Astrocyte of the spinal cord (primary cell): ENCODE measurements at regions not wholly inside any gene's neighbourhood (a gene's known extent, or its start where the extent isn't known, plus 50 kb on each side); places are given as distances from the start of the nearest gene placed in this dataset.

Experiments
- DNase-seq: peaks from one replicate; pipeline ENCODE4 v3.0.0; 2011; ENCODE audit warnings: low read depth, low spot score
- H3K4me3 ChIP-seq: 2 replicates; pipeline ENCODE4 v1.5.1; 2011; ENCODE audit warnings: low read depth, mild to moderate bottlenecking, low read length, moderate library complexity
- in situ Hi-C: cut with HindIII; loops from 2 replicates; pipeline ENCODE4 v1.10.0; 2017; ENCODE audit warnings: low sequenced_read_pairs
- TF ChIP-seq, protein P1 (sequence below): IDR thresholded peaks from 2 replicates; pipeline ENCODE4 v1.5.1; 2012; ENCODE audit warnings: low read depth, mild to moderate bottlenecking, low read length, inconsistent platforms

DNA sequence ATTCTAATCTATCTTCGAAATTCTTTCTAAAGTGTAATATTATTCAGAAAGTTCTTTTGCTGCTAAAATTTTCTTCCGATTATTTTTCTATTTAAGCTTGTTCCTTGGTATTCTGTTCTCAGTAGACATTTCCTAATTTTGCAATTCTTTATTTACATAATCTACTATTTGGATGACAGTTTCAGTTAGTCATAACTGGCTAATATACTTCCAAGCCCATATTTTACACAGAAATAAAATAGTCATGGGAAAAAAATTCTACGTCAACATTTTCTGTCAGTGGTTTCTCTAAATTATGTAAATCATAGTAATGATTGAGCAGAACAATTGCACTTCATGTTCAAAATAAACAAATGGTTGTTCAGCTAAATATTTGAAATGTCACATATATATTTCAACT, 178.0 kb upstream of the ANKRD50 start:
- H3K4me3 ChIP-seq, result no peak overlapping the region
- in situ Hi-C loops, result no loop called here
- TF ChIP-seq, protein P1, sequence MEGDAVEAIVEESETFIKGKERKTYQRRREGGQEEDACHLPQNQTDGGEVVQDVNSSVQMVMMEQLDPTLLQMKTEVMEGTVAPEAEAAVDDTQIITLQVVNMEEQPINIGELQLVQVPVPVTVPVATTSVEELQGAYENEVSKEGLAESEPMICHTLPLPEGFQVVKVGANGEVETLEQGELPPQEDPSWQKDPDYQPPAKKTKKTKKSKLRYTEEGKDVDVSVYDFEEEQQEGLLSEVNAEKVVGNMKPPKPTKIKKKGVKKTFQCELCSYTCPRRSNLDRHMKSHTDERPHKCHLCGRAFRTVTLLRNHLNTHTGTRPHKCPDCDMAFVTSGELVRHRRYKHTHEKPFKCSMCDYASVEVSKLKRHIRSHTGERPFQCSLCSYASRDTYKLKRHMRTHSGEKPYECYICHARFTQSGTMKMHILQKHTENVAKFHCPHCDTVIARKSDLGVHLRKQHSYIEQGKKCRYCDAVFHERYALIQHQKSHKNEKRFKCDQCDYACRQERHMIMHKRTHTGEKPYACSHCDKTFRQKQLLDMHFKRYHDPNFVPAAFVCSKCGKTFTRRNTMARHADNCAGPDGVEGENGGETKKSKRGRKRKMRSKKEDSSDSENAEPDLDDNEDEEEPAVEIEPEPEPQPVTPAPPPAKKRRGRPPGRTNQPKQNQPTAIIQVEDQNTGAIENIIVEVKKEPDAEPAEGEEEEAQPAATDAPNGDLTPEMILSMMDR, result no peak
- no peak for DNase-seq

DNA sequence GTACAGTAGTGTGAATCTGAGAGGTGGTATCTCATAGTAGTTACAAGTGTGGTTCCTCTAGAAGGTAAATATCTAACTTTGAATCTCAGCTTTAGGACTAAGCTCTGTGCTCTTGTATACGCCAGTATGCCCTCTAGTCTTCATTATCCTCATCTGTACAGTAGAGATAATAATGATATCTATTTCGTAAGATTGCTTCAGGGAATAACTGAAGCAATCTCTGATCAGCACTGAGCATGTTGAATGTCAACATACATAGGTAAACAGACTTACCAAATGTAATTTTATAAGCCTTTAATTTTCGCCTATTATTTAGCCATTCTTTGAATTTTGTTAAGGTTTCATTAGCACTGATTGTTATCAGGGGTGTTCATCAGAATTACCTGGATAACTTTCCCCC, 175.2 kb upstream of the ANKRD50 start:
- no peak overlapping the region for H3K4me3 ChIP-seq
- in situ Hi-C loops, result no loop called here
- DNase-seq, result no peak
- TF ChIP-seq, protein P1, result no peak

DNA sequence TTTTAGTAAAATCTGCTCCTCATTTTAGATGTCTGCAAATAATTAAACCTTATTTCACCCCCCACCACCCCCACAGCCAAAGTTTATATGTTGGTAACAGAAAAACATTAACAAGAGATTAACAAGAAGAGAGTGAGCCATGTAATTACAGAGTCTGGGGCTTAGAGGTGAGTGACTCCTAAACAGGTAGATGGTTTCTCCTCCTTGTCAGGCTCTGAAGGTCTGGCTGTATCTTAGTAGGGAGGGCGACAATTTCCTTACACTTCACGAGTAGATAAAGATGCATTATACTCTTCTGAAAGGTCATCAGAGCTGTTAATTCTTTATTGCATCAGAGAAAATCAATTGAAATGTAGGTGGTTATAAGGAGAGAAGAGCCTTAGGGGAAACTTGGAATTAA, 171.8 kb upstream of the ANKRD50 start:
- DNase-seq, result no peak
- no peak overlapping the region for H3K4me3 ChIP-seq
- in situ Hi-C loops, result no loop called here
- TF ChIP-seq, protein P1, result no peak

DNA sequence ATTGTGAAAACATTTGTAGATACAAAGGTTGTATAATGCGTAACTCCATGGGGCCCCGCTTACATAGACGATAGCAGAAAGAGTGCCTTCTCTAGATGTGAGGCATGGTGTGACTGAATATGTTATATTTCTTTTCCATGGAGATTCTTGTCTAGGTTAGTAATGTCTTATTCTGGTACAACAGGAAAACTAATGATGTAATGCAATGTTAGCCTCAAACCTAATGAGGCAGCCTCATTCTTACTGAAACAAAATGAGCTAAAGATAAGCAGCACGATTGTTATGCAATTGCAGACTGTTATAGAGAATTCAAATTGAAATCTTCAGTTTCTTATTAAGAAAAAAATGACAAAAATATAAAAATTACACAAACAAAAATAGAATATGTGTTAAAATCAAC, 171.1 kb upstream of the ANKRD50 start:
- TF ChIP-seq, protein P1, result no peak
- DNase-seq, result peak; percentile 35
- H3K4me3 ChIP-seq, result no peak overlapping the region
- in situ Hi-C loops, result no loop called here

DNA sequence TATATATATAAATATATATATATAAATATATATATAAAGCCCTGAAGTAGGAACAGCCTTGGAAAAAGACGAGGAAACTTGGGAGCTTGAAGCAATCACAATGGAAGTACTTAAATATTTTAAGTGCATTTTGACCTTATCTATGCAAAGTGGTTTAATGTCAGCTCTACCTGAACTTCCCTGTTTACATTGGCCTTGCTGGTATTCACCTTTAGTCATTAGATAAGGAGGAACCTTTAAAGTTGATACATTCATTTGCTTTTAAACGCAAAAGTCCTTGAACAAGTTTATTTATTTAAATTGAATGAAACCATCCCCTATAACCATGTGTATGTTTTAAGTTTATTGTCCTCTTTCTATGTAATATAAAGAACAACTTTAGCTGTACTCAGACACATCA, 166.7 kb upstream of the ANKRD50 start:
- H3K4me3 ChIP-seq, result no peak overlapping the region
- no peak for DNase-seq
- in situ Hi-C loops, result no loop called here
- TF ChIP-seq, protein P1, result no peak

DNA sequence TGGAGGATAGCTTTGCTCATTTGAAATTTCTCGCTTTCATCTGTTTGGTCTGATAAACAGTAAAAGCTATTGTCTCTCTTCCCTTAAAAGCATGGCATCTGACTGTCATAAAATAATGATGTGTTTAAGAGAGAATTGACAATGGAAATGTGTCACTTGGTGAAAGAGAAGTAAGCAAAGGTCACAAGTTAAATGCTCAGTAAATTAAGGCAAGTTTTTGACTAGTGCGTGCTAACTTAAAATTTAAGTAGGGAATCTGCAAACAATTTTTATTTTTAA, 161.6 kb upstream of the ANKRD50 start:
- in situ Hi-C loops, result no loop called here
- DNase-seq, result no peak
- H3K4me3 ChIP-seq, result no peak overlapping the region
- TF ChIP-seq, protein P1, result no peak

DNA sequence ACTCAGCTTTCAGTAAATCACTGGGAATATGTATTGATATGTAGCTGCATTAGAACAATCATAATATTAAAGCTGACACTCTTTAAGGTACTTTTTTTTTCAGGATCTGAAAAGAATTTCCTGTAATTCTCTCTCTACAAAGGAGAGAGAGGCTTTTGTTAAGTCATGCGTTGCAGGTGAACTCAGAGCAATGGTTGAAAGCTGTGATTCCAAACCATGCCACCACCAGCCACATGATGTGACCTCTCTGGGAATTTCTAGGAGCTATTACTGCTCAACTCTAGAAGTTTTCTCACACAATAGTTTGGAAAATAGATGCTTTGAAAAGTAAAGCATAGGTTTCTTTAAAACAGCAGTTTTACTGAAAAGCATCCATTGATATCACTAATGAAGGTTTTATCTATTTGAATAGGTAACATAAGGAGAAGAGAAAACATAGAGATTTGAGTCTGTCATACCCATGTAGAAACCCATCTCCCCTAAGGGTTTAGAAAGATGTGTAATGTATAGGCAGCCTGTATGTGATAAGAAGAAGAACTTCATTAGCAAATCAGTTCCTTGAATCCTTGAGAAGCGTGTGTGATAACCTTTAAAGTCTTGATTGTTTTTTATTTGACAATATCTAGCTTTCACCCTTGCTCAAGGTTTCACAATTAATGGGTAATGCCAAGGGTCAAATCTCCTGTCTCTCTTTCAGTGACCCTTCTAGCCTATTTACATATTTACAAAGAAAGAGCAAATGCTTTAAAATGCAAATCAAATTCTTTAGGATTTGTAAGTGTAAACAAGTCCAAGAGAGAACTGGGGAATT, 161.0 kb upstream of the ANKRD50 start:
- no peak for DNase-seq
- H3K4me3 ChIP-seq, result no peak overlapping the region
- TF ChIP-seq, protein P1, result no peak
- in situ Hi-C loops, result no loop called here
